ENCODE measurements at regions not wholly inside any gene's neighbourhood (a gene's known extent, or its start where the extent isn't known, plus 50 kb on each side); places are given as distances from the start of the nearest gene placed in this dataset.

DNA sequence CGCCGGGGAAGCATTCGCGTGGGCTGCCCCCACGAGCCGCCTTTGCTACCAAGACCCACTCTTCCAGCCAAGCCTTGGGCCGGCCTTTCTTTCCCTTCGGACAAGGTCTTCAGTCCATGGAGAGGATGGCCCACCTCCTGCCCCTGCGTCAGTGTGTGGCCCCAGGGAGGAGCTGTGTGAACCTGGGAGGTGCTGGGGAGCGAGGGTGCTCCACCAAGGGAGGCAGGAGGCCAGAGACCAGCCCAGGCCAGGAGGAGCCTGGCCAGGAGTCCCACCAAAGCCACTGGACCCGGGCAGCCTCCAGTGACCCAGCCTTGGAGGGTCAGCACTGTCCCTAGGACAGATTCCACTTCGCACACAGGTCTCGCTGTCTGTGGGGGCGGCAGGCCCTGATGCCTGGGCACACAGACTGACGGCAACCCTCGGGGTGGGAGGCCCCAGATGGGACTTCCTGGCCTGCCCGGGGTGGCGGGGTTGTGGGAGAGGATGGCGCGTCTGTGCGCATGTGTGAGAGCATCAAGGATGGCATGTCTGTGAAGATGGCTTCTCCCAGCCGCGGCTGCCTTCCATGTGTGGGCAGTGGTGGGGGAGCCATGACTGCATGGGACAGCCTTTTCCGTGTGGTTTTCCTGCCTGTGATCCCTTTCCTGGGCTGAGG is 113.3 kb upstream of the LPCAT1 start:
- TF ChIP-seq EZH2 (IDR thresholded peaks at IDR 0.05; ENCODE audit: insufficient read depth, poor library complexity, severe bottlenecking) (no peak), EZH2phosphoT487 (IDR thresholded peaks at IDR 0.05; ENCODE audit: insufficient read depth, low read depth) (no peak)

Measured in GM23248 (cell line).